NT2/D1 (cell line): ENCODE measurements at regions not wholly inside any gene's neighbourhood (a gene's known extent, or its start where the extent isn't known, plus 50 kb on each side); places are given as distances from the start of the nearest gene placed in this dataset.

Source experiments
- SUZ12 ChIP-seq: IDR thresholded peaks from 2 replicates; pipeline ENCODE4 v1.6.1; 2011; ENCODE audit not compliant: insufficient read length, insufficient read depth; ENCODE audit errors: extremely low read depth
- YY1 ChIP-seq: IDR thresholded peaks from 2 replicates; pipeline ENCODE4 v1.6.1; 2011; ENCODE audit not compliant: insufficient read length, insufficient read depth
- ZNF274 ChIP-seq: IDR thresholded peaks from 2 replicates; pipeline ENCODE4 v1.6.1; 2011; ENCODE audit warnings: mild to moderate bottlenecking, low read depth, low read length

GRCh38 chr11:23212807-23213206, 352.5 kb upstream of the CCDC179 start:
- TF ChIP-seq SUZ12: no peak
- no peak for TF ChIP-seq ZNF274
- TF ChIP-seq YY1: no peak
